ENCODE measurements at regions not wholly inside any gene's neighbourhood (a gene's known extent, or its start where the extent isn't known, plus 50 kb on each side); places are given as distances from the start of the nearest gene placed in this dataset.

GRCh38 chr3:102162251-102162650, 272.6 kb upstream of the ZPLD1 start:
- DNase-seq, result no peak

- no peak for DNase-seq
These were observed 271.6 kb upstream of the ZPLD1 start for GRCh38 chr3:102163039-102163817.

- DNase-seq, result no peak
These were observed 271.0 kb upstream of the ZPLD1 start for GRCh38 chr3:102163818-102164154.

- DNase-seq, result no peak
These were observed 269.4 kb upstream of the ZPLD1 start for GRCh38 chr3:102165367-102165766.

GRCh38 chr3:102169915-102170479, 264.8 kb upstream of the ZPLD1 start:
- no peak for DNase-seq

- no peak for DNase-seq
These were observed 264.3 kb upstream of the ZPLD1 start for GRCh38 chr3:102170545-102170944.

- no peak for DNase-seq
These were observed 260.5 kb upstream of the ZPLD1 start for GRCh38 chr3:102174312-102174712.

- no peak for DNase-seq
These were observed 259.9 kb upstream of the ZPLD1 start for GRCh38 chr3:102174832-102175374.

GRCh38 chr3:102176333-102177050, 258.3 kb upstream of the ZPLD1 start:
- DNase-seq, result no peak

- DNase-seq, result no peak
These were observed 257.6 kb upstream of the ZPLD1 start for GRCh38 chr3:102177075-102177755.

- no peak for DNase-seq
These were observed 256.0 kb upstream of the ZPLD1 start for GRCh38 chr3:102178817-102179216.

- DNase-seq, result no peak
These were observed 255.3 kb upstream of the ZPLD1 start for GRCh38 chr3:102179326-102180177.

GRCh38 chr3:102180280-102180931, 254.4 kb upstream of the ZPLD1 start:
- DNase-seq, result no peak

- no peak for DNase-seq
These were observed 253.5 kb upstream of the ZPLD1 start for GRCh38 chr3:102181175-102181920.

GRCh38 chr3:102182162-102182561, 252.7 kb upstream of the ZPLD1 start:
- DNase-seq, result no peak

- no peak for DNase-seq
These were observed 251.6 kb upstream of the ZPLD1 start for GRCh38 chr3:102183186-102183585.

GRCh38 chr3:102183623-102184022, 251.2 kb upstream of the ZPLD1 start:
- no peak for DNase-seq

GRCh38 chr3:102189541-102189940, 245.3 kb upstream of the ZPLD1 start:
- no peak for DNase-seq

- no peak for DNase-seq
These were observed 244.7 kb upstream of the ZPLD1 start for GRCh38 chr3:102189956-102190723.

GRCh38 chr3:102192575-102192974, 242.2 kb upstream of the ZPLD1 start:
- no peak for DNase-seq
